CD14-positive monocyte (primary cell): ENCODE measurements at regions not wholly inside any gene's neighbourhood (a gene's known extent, or its start where the extent isn't known, plus 50 kb on each side); places are given as distances from the start of the nearest gene placed in this dataset.

Source experiments
- DNase-seq, 3 donors: peaks; one replicate each; pipeline ENCODE4 v3.0.0-alpha.2; 2011 to 2022
- H2AFZ ChIP-seq: 2 replicates; pipeline ENCODE4 v1.6.0; 2012; ENCODE audit warnings: mild to moderate bottlenecking, low read depth, low read length, inconsistent platforms; ENCODE audit not compliant: insufficient read depth, poor library complexity, severe bottlenecking
- H3K27ac ChIP-seq, 2 donors: 1 replicate in 1 of 2; 2 replicates in 1 of 2; pipeline ENCODE4 v1.5.1; 2012 to 2013; ENCODE audit warnings: low read length in 2 of 2, control low read depth in 1 of 2, inconsistent platforms in 1 of 2, low read depth in 1 of 2, mild to moderate bottlenecking in 1 of 2
- H3K27me3 ChIP-seq, 2 donors: one replicate each; pipeline versions ENCODE4 v1.6.0 to v1.6.1; 2011 to 2013; ENCODE audit warnings: low read length in 2 of 2; ENCODE audit not compliant: control insufficient read depth in 2 of 2, insufficient read depth in 2 of 2
- H3K36me3 ChIP-seq, 2 donors: replicated peaks in 1 of 2; 1 replicate in 1 of 2; 2 replicates in 1 of 2; pipeline versions ENCODE4 v1.5.1 to v1.6.1; 2012 to 2013; ENCODE audit warnings: low read length in 2 of 2, control low read depth in 1 of 2, inconsistent platforms in 1 of 2, mild to moderate bottlenecking in 1 of 2; ENCODE audit not compliant: insufficient read depth in 2 of 2, control insufficient read depth in 1 of 2
- H3K4me1 ChIP-seq, 2 donors: 1 replicate in 1 of 2; 2 replicates in 1 of 2; pipeline versions ENCODE4 v1.5.1 to v1.6.1; 2012 to 2013; ENCODE audit warnings: low read length in 2 of 2, control low read depth in 1 of 2, inconsistent platforms in 1 of 2, mild to moderate bottlenecking in 1 of 2, moderate library complexity in 1 of 2; ENCODE audit not compliant: insufficient read depth in 2 of 2, control insufficient read depth in 1 of 2
- H3K4me2 ChIP-seq: replicated peaks from 2 replicates; pipeline ENCODE3; 2012; ENCODE audit warnings: low read length, moderate library complexity, mild to moderate bottlenecking; ENCODE audit not compliant: poor library complexity, severe bottlenecking; ENCODE audit errors: extremely low read depth
- H3K4me3 ChIP-seq, 3 experiments: fragments of 200-600 bp in 1 of 3; sonication (generic) in 1 of 3; replicated peaks in 1 of 3; 1 replicate in 2 of 3; 2 replicates in 1 of 3; pipeline ENCODE4 v1.5.1; 2011 to 2013; ENCODE audit warnings: low read length in 3 of 3, mild to moderate bottlenecking in 3 of 3, control low read depth in 2 of 3, low read depth in 2 of 3, inconsistent platforms in 1 of 3, moderate library complexity in 1 of 3
- H3K79me2 ChIP-seq: 2 replicates; pipeline ENCODE4 v1.6.0; 2012; ENCODE audit warnings: mild to moderate bottlenecking, control low read depth, inconsistent platforms, low read length, moderate library complexity; ENCODE audit not compliant: insufficient read depth
- H3K9ac ChIP-seq: 2 replicates; pipeline ENCODE4 v1.6.0; 2017; ENCODE audit warnings: low read length, mild to moderate bottlenecking; ENCODE audit not compliant: insufficient read depth, poor library complexity, severe bottlenecking
- H3K9me3 ChIP-seq, 2 donors: replicated peaks in 1 of 2; 1 replicate in 1 of 2; 2 replicates in 1 of 2; pipeline versions ENCODE4 v1.5.1 to v1.6.1; 2012 to 2013; ENCODE audit warnings: low read length in 2 of 2, control low read depth in 1 of 2; ENCODE audit not compliant: control insufficient read depth in 1 of 2, insufficient read depth in 1 of 2
- H4K20me1 ChIP-seq: 2 replicates; pipeline ENCODE4 v1.6.0; 2012; ENCODE audit warnings: mild to moderate bottlenecking, low read length, control low read depth, moderate library complexity; ENCODE audit not compliant: insufficient read depth
- H3K27ac Mint-ChIP-seq, 7 donors: one replicate each; pipeline ENCODE4 v1.8.0; 2020; ENCODE audit warnings: mild to moderate bottlenecking in 7 of 7, mixed read lengths in 7 of 7, moderate library complexity in 6 of 7, inconsistent platforms in 2 of 7
- H3K27me3 Mint-ChIP-seq, 3 donors: one replicate each; pipeline ENCODE4 v1.8.0; 2021 to 2022; ENCODE audit warnings: low read depth in 3 of 3, mild to moderate bottlenecking in 3 of 3, mixed read lengths in 3 of 3, moderate library complexity in 3 of 3, inconsistent platforms in 1 of 3
- H3K36me3 Mint-ChIP-seq, 2 donors: one replicate each; pipeline ENCODE4 v1.8.0; 2020; ENCODE audit warnings: mixed read lengths in 2 of 2, inconsistent platforms in 1 of 2, mild to moderate bottlenecking in 1 of 2
- H3K4me1 Mint-ChIP-seq: one replicate; pipeline ENCODE4 v1.8.0; 2020; ENCODE audit warnings: mild to moderate bottlenecking, mixed read lengths
- H3K4me3 Mint-ChIP-seq, 2 donors: one replicate each; pipeline ENCODE4 v1.8.0; 2020; ENCODE audit warnings: mild to moderate bottlenecking in 2 of 2, mixed read lengths in 2 of 2, moderate library complexity in 1 of 2
- H3K9me3 Mint-ChIP-seq, 7 donors: one replicate each; pipeline ENCODE4 v1.8.0; 2020 to 2022; ENCODE audit warnings: mixed read lengths in 7 of 7, mild to moderate bottlenecking in 6 of 7, moderate library complexity in 6 of 7, inconsistent platforms in 2 of 7
- WGBS: methylation state at CpG from one replicate; pipeline ENCODE4 v1.1.5; 2013; ENCODE audit warnings: missing lambda C conversion rate; ENCODE audit not compliant: insufficient coverage; 5-methylcytosine and 5-hydroxymethylcytosine counted together
- intact Hi-C, 2 donors: fragments of 100-400 bp; cut with micrococcal nuclease; formaldehyde crosslinking; loops; one replicate each; pipeline versions ENCODE4 v1.15.0 to v1.15.1; 2023
- TF ChIP-seq, protein P1 (sequence below): fragments of 200-600 bp; IDR thresholded peaks from one replicate; pipeline ENCODE4 v1.8.0; 2022; ENCODE audit warnings: antibody characterized with exemption, mild to moderate bottlenecking

- Histone ChIP-seq H3K4me1 (no peaks in the 10 kb centered on the region), H3K9ac (no peak overlapping the region), H3K36me3 (no peaks in the 10 kb centered on the region), H4K20me1 (no peaks in the 10 kb centered on the region), H3K4me3 (no peak overlapping the region), H3K27me3 (no peaks in the 10 kb centered on the region), H3K9me3 (no peaks in the 10 kb centered on the region), H3K79me2 (no peaks in the 10 kb centered on the region), H3K4me2 (no peak overlapping the region), H2AFZ (no peak overlapping the region), H3K27ac (no peak overlapping the region)
- no peaks in the 10 kb centered on the region for H3K36me3 Mint-ChIP-seq
- no peaks in the 10 kb centered on the region for H3K4me1 Mint-ChIP-seq
- no peak overlapping the region for H3K4me3 Mint-ChIP-seq
- H3K9me3 Mint-ChIP-seq, result peaks cover 0 to 4% (median 2%) of the 10 kb centered on the region in 7 donors
- DNase-seq, result no peak
- WGBS, result 89% methylated on average over 3 of the region's 4 CpGs
- H3K27me3 Mint-ChIP-seq, result peaks cover 0 to 1% (median 0%) of the 10 kb centered on the region in 3 donors
- no peak overlapping the region for H3K27ac Mint-ChIP-seq
- TF ChIP-seq, protein P1, sequence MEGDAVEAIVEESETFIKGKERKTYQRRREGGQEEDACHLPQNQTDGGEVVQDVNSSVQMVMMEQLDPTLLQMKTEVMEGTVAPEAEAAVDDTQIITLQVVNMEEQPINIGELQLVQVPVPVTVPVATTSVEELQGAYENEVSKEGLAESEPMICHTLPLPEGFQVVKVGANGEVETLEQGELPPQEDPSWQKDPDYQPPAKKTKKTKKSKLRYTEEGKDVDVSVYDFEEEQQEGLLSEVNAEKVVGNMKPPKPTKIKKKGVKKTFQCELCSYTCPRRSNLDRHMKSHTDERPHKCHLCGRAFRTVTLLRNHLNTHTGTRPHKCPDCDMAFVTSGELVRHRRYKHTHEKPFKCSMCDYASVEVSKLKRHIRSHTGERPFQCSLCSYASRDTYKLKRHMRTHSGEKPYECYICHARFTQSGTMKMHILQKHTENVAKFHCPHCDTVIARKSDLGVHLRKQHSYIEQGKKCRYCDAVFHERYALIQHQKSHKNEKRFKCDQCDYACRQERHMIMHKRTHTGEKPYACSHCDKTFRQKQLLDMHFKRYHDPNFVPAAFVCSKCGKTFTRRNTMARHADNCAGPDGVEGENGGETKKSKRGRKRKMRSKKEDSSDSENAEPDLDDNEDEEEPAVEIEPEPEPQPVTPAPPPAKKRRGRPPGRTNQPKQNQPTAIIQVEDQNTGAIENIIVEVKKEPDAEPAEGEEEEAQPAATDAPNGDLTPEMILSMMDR, result no peak
- intact Hi-C loops, result no loop called here
These were observed 197.4 kb upstream of the ISL1 start for GRCh38 chr5:51185850-51186329.

- peaks cover 0 to 1% (median 1%) of the 10 kb centered on the region in 3 donors for H3K27me3 Mint-ChIP-seq
- no peaks in the 10 kb centered on the region for H3K36me3 ChIP-seq
- peaks cover 0 to 2% (median under 1%) of the 10 kb centered on the region in 7 donors for H3K9me3 Mint-ChIP-seq
- no peaks in the 10 kb centered on the region for H3K27me3 ChIP-seq
- no peak overlapping the region for H3K4me3 ChIP-seq
- TF ChIP-seq, protein P1, result no peak
- no peaks in the 10 kb centered on the region for H3K4me1 Mint-ChIP-seq
- H4K20me1 ChIP-seq, result no peaks in the 10 kb centered on the region
- no peaks in the 10 kb centered on the region for H3K9me3 ChIP-seq
- WGBS, result 69% methylated on average over 2 of the region's 6 CpGs
- H3K4me1 ChIP-seq, result no peaks in the 10 kb centered on the region
- DNase-seq, result no peak
- H3K36me3 Mint-ChIP-seq, result no peaks in the 10 kb centered on the region
- no peak overlapping the region for H2AFZ ChIP-seq
- no peak overlapping the region for H3K4me3 Mint-ChIP-seq
- H3K27ac Mint-ChIP-seq, result no peak overlapping the region
- H3K79me2 ChIP-seq, result no peaks in the 10 kb centered on the region
- no peak overlapping the region for H3K4me2 ChIP-seq
- intact Hi-C loops, result no loop called here
- no peak overlapping the region for H3K9ac ChIP-seq
- no peak overlapping the region for H3K27ac ChIP-seq
These were observed 195.2 kb upstream of the ISL1 start for GRCh38 chr5:51188001-51188591.
